GM19397 (cell line): ENCODE measurements at regions not wholly inside any gene's neighbourhood (a gene's known extent, or its start where the extent isn't known, plus 50 kb on each side); places are given as distances from the start of the nearest gene placed in this dataset.
"Not testable (repeated sequence)": the region's sequence is repeated elsewhere in the genome, so short reads cannot be mapped to it uniquely, and the experiment has no call there.

Experiments used
- ATAC-seq: cut with Tn5 transposase; IDR thresholded peaks from one replicate; pipeline ENCODE4 v1.9.1; 2021; ENCODE audit warnings: mild to moderate bottlenecking, moderate library complexity; ENCODE audit not compliant: unreplicated experiment

- no peak for ATAC-seq
Measured at GRCh38 chr2:33696234-33696633, 97.1 kb upstream of the FAM98A start.

GRCh38 chr2:33694904-33695303 lies 95.8 kb upstream of the FAM98A start:
- ATAC-seq: no peak

GRCh38 chr2:33690686-33691085 lies 91.6 kb upstream of the FAM98A start:
- ATAC-seq: not testable (repeated sequence)

- ATAC-seq: no peak
Measured at GRCh38 chr2:33681364-33681757, 82.3 kb upstream of the FAM98A start.

- ATAC-seq: no peak
Measured at GRCh38 chr2:33680644-33681363, 81.7 kb upstream of the FAM98A start.

- ATAC-seq: no peak
Measured at GRCh38 chr2:33678436-33678835, 79.3 kb upstream of the FAM98A start.

GRCh38 chr2:33673937-33674336 lies 74.8 kb upstream of the FAM98A start:
- ATAC-seq: no peak

GRCh38 chr2:33672896-33673295 lies 73.8 kb upstream of the FAM98A start:
- ATAC-seq: no peak

- no peak for ATAC-seq
Measured at GRCh38 chr2:33672389-33672788, 73.3 kb upstream of the FAM98A start.

- no peak for ATAC-seq
Measured at GRCh38 chr2:33671198-33671597, 72.1 kb upstream of the FAM98A start.

- no peak for ATAC-seq
Measured at GRCh38 chr2:33670392-33670937, 71.4 kb upstream of the FAM98A start.

GRCh38 chr2:33666879-33667278 lies 67.8 kb upstream of the FAM98A start:
- ATAC-seq: no peak

GRCh38 chr2:33665039-33665438 lies 65.9 kb upstream of the FAM98A start:
- ATAC-seq: no peak

GRCh38 chr2:33660416-33661123 lies 61.5 kb upstream of the FAM98A start:
- ATAC-seq: no peak

GRCh38 chr2:33655626-33656320 lies 56.7 kb upstream of the FAM98A start:
- ATAC-seq: no peak

- ATAC-seq: no peak
Measured at GRCh38 chr2:33652830-33653229, 53.7 kb upstream of the FAM98A start.

GRCh38 chr2:33650171-33650570 lies 51.1 kb upstream of the FAM98A start:
- ATAC-seq: no peak
